ENCODE measurements at regions not wholly inside any gene's neighbourhood (a gene's known extent, or its start where the extent isn't known, plus 50 kb on each side); places are given as distances from the start of the nearest gene placed in this dataset.

GRCh38 chr11:98029832-98030231 is 990.9 kb upstream of the CNTN5 start:
- no peak for DNase-seq (ENCODE audit: low read depth)
- TF ChIP-seq CTCF (IDR thresholded peaks at IDR 0.05; ENCODE audit: control insufficient read depth, insufficient read depth, low read depth, low read length, missing control alignments): no peak
- H3K4me3 ChIP-seq (ENCODE audit: control insufficient read depth, low read depth, low read length): no peak overlapping the region

GRCh38 chr11:98036810-98037209 is 983.9 kb upstream of the CNTN5 start:
- no peak overlapping the region for H3K4me3 ChIP-seq (ENCODE audit: control insufficient read depth, low read depth, low read length)
- no peak for TF ChIP-seq CTCF (IDR thresholded peaks at IDR 0.05; ENCODE audit: control insufficient read depth, insufficient read depth, low read depth, low read length, missing control alignments)

GRCh38 chr11:98040061-98040808 is 980.5 kb upstream of the CNTN5 start:
- H3K4me3 ChIP-seq (ENCODE audit: control insufficient read depth, low read depth, low read length): no peak overlapping the region
- no peak for DNase-seq (ENCODE audit: low read depth)
- TF ChIP-seq CTCF (IDR thresholded peaks at IDR 0.05; ENCODE audit: control insufficient read depth, insufficient read depth, low read depth, low read length, missing control alignments): no peak

More at GRCh38 chr11:98036810-98037209, 983.9 kb upstream of the CNTN5 start:
- no peak for DNase-seq (ENCODE audit: low read depth)

- TF ChIP-seq CTCF (IDR thresholded peaks at IDR 0.05; ENCODE audit: control insufficient read depth, insufficient read depth, low read depth, low read length, missing control alignments): no peak
- H3K4me3 ChIP-seq (ENCODE audit: control insufficient read depth, low read depth, low read length): no peak overlapping the region
- DNase-seq (ENCODE audit: low read depth): no peak
These were observed 973.1 kb upstream of the CNTN5 start for GRCh38 chr11:98047647-98048046.

GRCh38 chr11:98053851-98054250 is 966.9 kb upstream of the CNTN5 start:
- H3K4me3 ChIP-seq (ENCODE audit: control insufficient read depth, low read depth, low read length): no peak overlapping the region
- TF ChIP-seq CTCF (IDR thresholded peaks at IDR 0.05; ENCODE audit: control insufficient read depth, insufficient read depth, low read depth, low read length, missing control alignments): no peak
- no peak for DNase-seq (ENCODE audit: low read depth)

GRCh38 chr11:98056945-98057344 is 963.8 kb upstream of the CNTN5 start:
- DNase-seq (ENCODE audit: low read depth): no peak
- H3K4me3 ChIP-seq (ENCODE audit: control insufficient read depth, low read depth, low read length): no peak overlapping the region

More at GRCh38 chr11:98056945-98057344, 963.8 kb upstream of the CNTN5 start:
- TF ChIP-seq CTCF (IDR thresholded peaks at IDR 0.05; ENCODE audit: control insufficient read depth, insufficient read depth, low read depth, low read length, missing control alignments): no peak
